ENCODE measurements at regions not wholly inside any gene's neighbourhood (a gene's known extent, or its start where the extent isn't known, plus 50 kb on each side); places are given as distances from the start of the nearest gene placed in this dataset.

GRCh38 chr2:49296107-49296867 lies 142.0 kb upstream of the FSHR start:
- TF ChIP-seq GABPA (IDR thresholded peaks at IDR 0.05; ENCODE audit: low read depth) (no peak), CTCF (IDR thresholded peaks at IDR 0.05) (no peak), RFX5 (IDR thresholded peaks at IDR 0.05; ENCODE audit: low read length) (no peak), NRF1 (IDR thresholded peaks at IDR 0.05; ENCODE audit: low read depth, low read length) (no peak)

Measured in SK-N-SH (cell line).